GM23248 (cell line): ENCODE measurements at regions not wholly inside any gene's neighbourhood (a gene's known extent, or its start where the extent isn't known, plus 50 kb on each side); places are given as distances from the start of the nearest gene placed in this dataset.

ENCODE experiments used
- DNase-seq: peaks from one replicate; pipeline ENCODE4 v3.0.0-alpha.2; 2015
- H2AFZ ChIP-seq: fragments of 200-600 bp; sonication (generic); 2 replicates; pipeline ENCODE4 v1.6.1; 2016; ENCODE audit warnings: antibody characterized with exemption
- H3F3A ChIP-seq: fragments of 200-600 bp; sonication (generic); 2 replicates; pipeline ENCODE4 v1.6.1; 2016; ENCODE audit warnings: mild to moderate bottlenecking, antibody characterized with exemption, mixed run types; ENCODE audit not compliant: insufficient read depth
- H3K27ac ChIP-seq: fragments of 200-600 bp; sonication (generic); 2 replicates; pipeline ENCODE4 v1.5.1; 2016; ENCODE audit warnings: mild to moderate bottlenecking
- H3K27me3 ChIP-seq: fragments of 200-600 bp; sonication (generic); replicated peaks from 2 replicates; pipeline ENCODE4 v1.6.1; 2016; ENCODE audit warnings: mild to moderate bottlenecking; ENCODE audit not compliant: insufficient read depth
- H3K36me3 ChIP-seq: fragments of 200-600 bp; sonication (generic); 2 replicates; pipeline ENCODE4 v1.6.1; 2016; ENCODE audit warnings: low read depth, mild to moderate bottlenecking
- H3K4me1 ChIP-seq: fragments of 200-600 bp; sonication (generic); 2 replicates; pipeline ENCODE4 v1.6.1; 2016; ENCODE audit warnings: mild to moderate bottlenecking; ENCODE audit not compliant: insufficient read depth
- H3K4me2 ChIP-seq: fragments of 200-600 bp; sonication (generic); one replicate; pipeline ENCODE4 v1.6.1; 2016; ENCODE audit warnings: mild to moderate bottlenecking; ENCODE audit not compliant: unreplicated experiment
- H3K4me3 ChIP-seq: fragments of 200-600 bp; sonication (generic); 2 replicates; pipeline ENCODE4 v1.5.1; 2016; ENCODE audit warnings: mild to moderate bottlenecking
- H3K79me2 ChIP-seq: fragments of 200-600 bp; sonication (generic); 2 replicates; pipeline ENCODE4 v1.6.1; 2016; ENCODE audit warnings: mild to moderate bottlenecking; ENCODE audit not compliant: insufficient read depth
- H3K9ac ChIP-seq: fragments of 200-600 bp; sonication (generic); 2 replicates; pipeline ENCODE4 v1.6.1; 2016; ENCODE audit warnings: mild to moderate bottlenecking
- H3K9me2 ChIP-seq: fragments of 200-600 bp; sonication (generic); 2 replicates; pipeline ENCODE4 v1.6.1; 2016; ENCODE audit warnings: mixed run types, mild to moderate bottlenecking, moderate library complexity; ENCODE audit not compliant: insufficient read depth
- H3K9me3 ChIP-seq: fragments of 200-600 bp; sonication (generic); one replicate; pipeline ENCODE4 v1.6.1; 2017; ENCODE audit warnings: low read depth
- H4K20me1 ChIP-seq: fragments of 200-600 bp; sonication (generic); 2 replicates; pipeline ENCODE4 v1.6.0; 2016; ENCODE audit not compliant: insufficient read depth
- EZH2 ChIP-seq: fragments of 200-600 bp; sonication (generic); IDR thresholded peaks from 2 replicates; pipeline ENCODE4 v1.6.1; 2018; ENCODE audit warnings: antibody characterized with exemption, mild to moderate bottlenecking; ENCODE audit not compliant: insufficient read depth, poor library complexity, severe bottlenecking
- EZH2phosphoT487 ChIP-seq: fragments of 200-600 bp; sonication (generic); IDR thresholded peaks from 2 replicates; pipeline ENCODE4 v1.6.1; 2018; ENCODE audit warnings: antibody characterized with exemption, moderate library complexity, mild to moderate bottlenecking, low read depth; ENCODE audit not compliant: insufficient read depth
- WGBS, 2 experiments: methylation state at CpG; one replicate each; pipeline ENCODE4 v1.1.6; 2015 to 2017; ENCODE audit warnings: low lambda C conversion rate in 2 of 2, low coverage in 1 of 2; ENCODE audit errors: missing lambda C conversion rate in 2 of 2; 5-methylcytosine and 5-hydroxymethylcytosine counted together
- in situ Hi-C: fragments of 300-500 bp; cut with MboI; formaldehyde crosslinking; loops from 2 replicates; pipeline ENCODE4 v1.15.0; 2020

GRCh38 chr5:93328833-93329232 is 252.2 kb downstream of the NR2F1-AS1 start:
- no peaks in the 10 kb centered on the region for H3K9me2 ChIP-seq
- no peak for DNase-seq
- no peak overlapping the region for H3K4me3 ChIP-seq
- H3F3A ChIP-seq = peaks cover 10% of the 10 kb centered on the region; the same call in 1 of the 2 replicates
- 13 to 16% methylated on average over 1 of the region's 1 CpG for WGBS, 2 experiments
- H3K9ac ChIP-seq = no peak overlapping the region
- no peak overlapping the region for H2AFZ ChIP-seq
- no peak overlapping the region for H3K27ac ChIP-seq
- H3K4me2 ChIP-seq = no peak overlapping the region
- peaks cover 13% of the 10 kb centered on the region for H3K4me1 ChIP-seq
- H3K36me3 ChIP-seq = no peaks in the 10 kb centered on the region
- in situ Hi-C loops = no loop called here
- H4K20me1 ChIP-seq = no peaks in the 10 kb centered on the region
- no peaks in the 10 kb centered on the region for H3K27me3 ChIP-seq
- H3K79me2 ChIP-seq = no peaks in the 10 kb centered on the region
- TF ChIP-seq EZH2phosphoT487 (no peak), EZH2 (no peak)
- no peaks in the 10 kb centered on the region for H3K9me3 ChIP-seq

- Histone ChIP-seq H3K4me2 (no peak overlapping the region), H3K9ac (no peak overlapping the region), H3K36me3 (no peaks in the 10 kb centered on the region), H3K9me3 (no peaks in the 10 kb centered on the region), H3K27ac (no peak overlapping the region), H3K27me3 (no peaks in the 10 kb centered on the region), H3K4me3 (no peak overlapping the region), H2AFZ (no peak overlapping the region), H3K9me2 (no peaks in the 10 kb centered on the region), H3F3A (peaks cover 10% of the 10 kb centered on the region; the same call in 1 of the 2 replicates), H3K79me2 (no peaks in the 10 kb centered on the region), H4K20me1 (no peaks in the 10 kb centered on the region), H3K4me1 (peaks cover 13% of the 10 kb centered on the region)
- 67 to 71% methylated on average over 1 of the region's 1 CpG for WGBS, 2 experiments
- no peak for TF ChIP-seq EZH2
- TF ChIP-seq EZH2phosphoT487 = no peak
- no peak for DNase-seq
- in situ Hi-C loops = no loop called here
Measured at GRCh38 chr5:93327605-93328004, 253.4 kb downstream of the NR2F1-AS1 start.

GRCh38 chr5:93325946-93326345 is 255.1 kb downstream of the NR2F1-AS1 start:
- Histone ChIP-seq H3F3A (peaks cover 7% of the 10 kb centered on the region; the same call in 1 of the 2 replicates), H4K20me1 (no peaks in the 10 kb centered on the region), H3K27me3 (no peaks in the 10 kb centered on the region), H3K4me1 (peaks cover 9% of the 10 kb centered on the region), H2AFZ (no peak overlapping the region), H3K9me3 (no peaks in the 10 kb centered on the region), H3K4me3 (no peak overlapping the region), H3K9me2 (no peaks in the 10 kb centered on the region), H3K79me2 (no peaks in the 10 kb centered on the region), H3K4me2 (no peak overlapping the region), H3K9ac (no peak overlapping the region), H3K27ac (no peak overlapping the region), H3K36me3 (no peaks in the 10 kb centered on the region)
- no peak for DNase-seq
- WGBS, 2 experiments = 91 to 93% methylated on average over 9 of the region's 9 CpGs
- in situ Hi-C loops = no loop called here
- no peak for TF ChIP-seq EZH2
- no peak for TF ChIP-seq EZH2phosphoT487

- Histone ChIP-seq H3K27me3 (no peaks in the 10 kb centered on the region), H3K4me3 (no peak overlapping the region), H3K4me1 (no peaks in the 10 kb centered on the region), H3F3A (no peaks in the 10 kb centered on the region), H3K79me2 (no peaks in the 10 kb centered on the region), H3K36me3 (no peaks in the 10 kb centered on the region), H3K9me2 (no peaks in the 10 kb centered on the region), H4K20me1 (no peaks in the 10 kb centered on the region), H3K4me2 (no peak overlapping the region), H3K9ac (no peak overlapping the region), H2AFZ (no peak overlapping the region), H3K9me3 (no peaks in the 10 kb centered on the region), H3K27ac (no peak overlapping the region)
- DNase-seq = no peak
- in situ Hi-C loops = no loop called here
- TF ChIP-seq EZH2phosphoT487 (no peak), EZH2 (no peak)
- 87 to 89% methylated on average over 8 of the region's 8 CpGs for WGBS, 2 experiments
Measured at GRCh38 chr5:93322974-93323860, 257.8 kb downstream of the NR2F1-AS1 start.
